ENCODE measurements at regions not wholly inside any gene's neighbourhood (a gene's known extent, or its start where the extent isn't known, plus 50 kb on each side); places are given as distances from the start of the nearest gene placed in this dataset.

DNA sequence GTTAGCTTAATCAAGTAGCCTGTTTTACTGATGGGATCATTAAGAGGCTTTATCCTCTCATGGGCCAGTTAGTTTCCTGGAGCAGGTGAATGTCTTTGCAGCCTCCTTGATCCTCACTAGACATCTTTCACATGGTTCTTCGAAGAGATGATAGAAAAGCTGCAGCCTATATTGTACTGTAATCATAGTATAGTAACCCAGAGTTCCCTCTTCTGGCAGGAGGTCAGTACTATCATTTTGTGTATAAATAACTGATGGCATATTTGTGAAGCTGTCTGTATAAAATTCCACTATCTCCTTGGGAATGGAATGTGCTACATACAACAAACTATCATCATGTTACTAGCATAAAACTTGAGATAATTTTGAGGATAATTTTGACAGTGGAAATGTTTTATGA, 123.8 kb upstream of the PRPS1L1 start:
- no peak for DNase-seq (ENCODE audit: low read depth, low spot score)

- no peak for DNase-seq (ENCODE audit: low read depth, low spot score)
Measured at GRCh38 chr7:18153183-18153748, 125.6 kb upstream of the PRPS1L1 start.

DNA sequence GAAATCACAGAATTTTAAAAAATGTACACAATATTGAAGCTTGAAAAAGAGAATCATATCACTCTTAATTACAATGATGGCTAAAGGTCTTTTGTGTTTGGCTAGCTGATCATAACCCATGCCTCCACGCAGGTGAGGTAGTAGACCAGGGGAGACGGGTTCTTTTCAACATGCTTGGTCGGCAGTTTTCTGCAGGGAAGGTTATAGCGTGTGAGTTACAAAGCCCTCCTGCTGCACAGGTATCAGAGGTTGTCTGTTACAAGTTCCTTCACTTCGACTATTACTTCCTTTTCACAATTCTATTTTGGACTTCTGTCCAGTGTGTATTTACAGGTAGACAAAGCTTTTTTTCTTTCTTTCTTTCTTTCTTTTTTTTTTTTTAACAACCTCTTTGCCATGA, 127.1 kb upstream of the PRPS1L1 start:
- no peak for DNase-seq (ENCODE audit: low read depth, low spot score)

DNA sequence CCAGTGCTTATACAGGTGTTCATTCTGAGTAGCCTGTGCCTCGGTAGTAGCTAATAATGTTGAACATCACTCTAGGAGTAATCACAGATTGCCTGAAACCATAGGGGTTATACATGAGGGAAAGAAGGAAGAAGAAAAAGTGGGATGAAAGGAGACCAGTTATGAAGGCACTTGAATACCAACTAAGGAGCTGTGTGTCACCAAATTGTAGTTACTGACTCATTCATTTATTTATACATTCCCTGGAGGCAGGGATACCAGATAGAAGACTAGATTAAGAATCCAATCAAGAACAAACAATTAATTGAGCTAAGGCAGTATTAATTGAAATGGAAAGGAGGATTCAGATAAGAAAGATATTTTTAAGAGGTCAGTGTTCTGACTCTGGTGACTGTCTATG, 129.6 kb upstream of the PRPS1L1 start:
- no peak for DNase-seq (ENCODE audit: low read depth, low spot score)

GRCh38 chr7:18162657-18163056, 135.0 kb upstream of the PRPS1L1 start:
- no peak for DNase-seq (ENCODE audit: low read depth, low spot score)

GRCh38 chr7:18163091-18163490, 135.4 kb upstream of the PRPS1L1 start:
- no peak for DNase-seq (ENCODE audit: low read depth, low spot score)

DNA sequence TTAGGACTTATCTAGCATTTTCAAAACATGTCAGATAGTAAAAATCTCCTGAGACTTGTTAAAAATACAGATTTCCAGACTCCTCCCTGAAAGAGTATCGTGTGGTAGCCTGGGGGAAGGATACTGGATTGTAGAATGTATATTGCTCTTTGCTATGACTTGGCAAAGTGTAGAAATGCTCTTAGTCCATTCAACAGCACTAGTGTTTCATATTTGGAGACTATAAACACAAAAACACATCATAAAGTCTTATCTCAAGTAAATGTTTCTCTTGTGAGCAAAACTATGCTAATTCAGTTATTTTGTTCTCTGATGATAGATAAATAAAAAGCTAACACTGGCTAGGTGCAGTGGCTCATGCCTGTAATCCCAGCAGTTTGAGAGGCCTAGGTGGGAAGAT, 137.5 kb upstream of the PRPS1L1 start:
- DNase-seq (ENCODE audit: low read depth, low spot score) = no peak

DNA sequence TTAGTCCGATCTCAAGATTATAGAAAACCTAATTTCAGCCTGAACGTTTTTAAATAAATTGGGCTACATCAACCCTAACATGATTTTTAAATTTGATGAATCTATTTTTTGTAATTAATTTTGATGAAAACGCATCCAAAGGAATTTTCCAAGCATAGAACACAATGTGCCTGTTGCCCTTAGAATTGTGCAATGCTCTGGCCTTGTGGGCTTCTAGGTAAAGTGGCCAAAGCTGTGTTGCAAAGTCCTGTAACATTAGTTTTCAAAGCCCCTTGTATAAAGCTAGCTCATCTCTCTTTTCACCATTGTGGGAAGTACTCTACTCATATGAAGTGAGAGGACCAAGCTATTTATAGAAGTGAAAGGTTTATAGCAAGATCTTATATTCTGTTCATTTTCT, 138.4 kb upstream of the PRPS1L1 start:
- no peak for DNase-seq (ENCODE audit: low read depth, low spot score)

DNA sequence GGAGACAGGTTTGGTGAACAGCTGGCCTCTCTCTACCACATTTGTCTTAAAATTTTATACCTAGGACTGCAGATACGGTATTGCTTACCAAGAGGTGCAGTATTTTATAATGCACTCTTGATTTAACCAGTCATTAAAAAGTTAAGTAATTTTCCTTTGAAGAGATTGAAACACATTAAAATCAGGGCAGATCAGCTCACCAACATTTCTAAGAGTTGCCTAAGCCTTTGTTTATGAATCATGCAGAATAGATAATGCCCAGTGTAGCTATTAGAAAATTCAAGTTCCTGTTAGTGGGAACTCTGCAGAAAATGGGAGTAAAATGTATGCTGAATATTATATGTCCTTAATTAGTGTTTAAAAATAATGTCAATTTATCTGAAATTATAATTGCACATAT, 140.2 kb upstream of the PRPS1L1 start:
- DNase-seq (ENCODE audit: low read depth, low spot score) = no peak

- DNase-seq (ENCODE audit: low read depth, low spot score) = no peak
Measured at GRCh38 chr7:18174996-18175395, 147.3 kb upstream of the PRPS1L1 start.

DNA sequence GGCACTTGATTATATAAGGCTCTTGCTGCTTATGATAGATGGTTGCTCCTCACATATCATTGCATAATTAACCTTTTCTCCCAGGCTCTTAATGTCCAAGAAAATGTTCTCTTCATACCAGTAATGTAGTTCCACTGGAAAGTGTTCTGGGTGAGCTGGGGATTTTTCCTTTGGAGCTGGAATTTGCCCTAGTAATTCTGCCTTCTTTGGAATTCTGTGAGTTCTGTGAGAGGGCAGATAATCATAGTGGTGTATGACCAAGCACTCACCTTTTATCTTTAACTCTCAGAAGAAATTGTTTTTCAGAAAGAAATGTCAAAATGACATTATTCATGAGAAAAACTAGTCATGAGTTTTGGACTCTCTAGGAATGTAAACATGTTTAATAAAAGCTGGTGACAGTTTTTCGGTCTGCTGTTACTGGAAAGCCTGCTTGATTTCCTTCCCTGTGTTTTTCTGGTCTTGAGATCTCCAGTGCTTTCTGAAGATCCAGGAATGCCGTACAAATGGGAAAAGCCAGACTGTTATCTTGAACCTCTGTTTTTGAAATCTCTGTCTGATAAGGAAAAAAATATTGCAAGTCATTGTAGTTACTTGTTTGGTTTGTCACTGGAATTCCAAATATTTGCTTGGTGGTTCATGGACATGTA, 148.3 kb upstream of the PRPS1L1 start:
- DNase-seq (ENCODE audit: low read depth, low spot score) = no peak

- DNase-seq (ENCODE audit: low read depth, low spot score) = no peak
Measured at GRCh38 chr7:18177129-18177814, 149.6 kb upstream of the PRPS1L1 start.

DNA sequence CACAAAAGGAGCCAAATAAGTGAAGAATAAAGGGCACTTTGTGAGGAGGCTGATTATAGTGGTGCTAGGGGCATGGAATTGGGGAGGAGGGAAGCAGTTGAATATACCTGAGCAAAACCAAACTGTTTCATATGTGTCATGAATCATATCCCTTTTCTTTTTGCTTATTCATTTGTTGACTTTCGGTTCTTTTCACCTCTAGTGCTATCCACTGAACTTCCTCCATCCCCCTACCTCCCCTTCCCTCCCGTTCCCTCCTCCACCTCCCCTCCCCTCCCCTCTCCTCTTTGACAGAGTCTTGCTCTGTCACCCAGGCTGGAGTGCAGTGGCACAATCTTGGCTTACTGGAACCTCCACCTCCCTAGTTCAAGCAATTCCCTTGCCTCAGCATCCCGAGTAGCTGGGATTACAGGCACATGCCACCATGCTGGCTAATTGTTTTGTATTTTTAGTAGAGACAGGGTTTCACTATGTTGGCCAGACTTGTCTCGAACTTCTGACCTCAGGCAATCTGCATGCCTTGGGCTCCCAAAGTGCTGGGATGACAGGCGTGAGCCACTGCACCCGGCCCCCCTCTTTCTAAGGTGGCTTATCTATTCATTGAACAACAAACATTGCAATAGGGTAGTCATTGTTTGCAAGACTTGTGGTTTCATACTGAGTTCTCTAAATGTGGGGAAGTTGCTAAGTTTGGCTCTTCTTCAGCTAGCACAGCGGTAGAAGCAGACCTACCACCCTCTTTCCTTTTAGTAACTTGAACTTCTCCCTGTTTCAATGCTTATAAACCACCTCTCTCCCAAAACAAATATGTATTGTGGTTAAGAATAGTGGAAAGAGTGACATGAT, 150.4 kb upstream of the PRPS1L1 start:
- no peak for DNase-seq (ENCODE audit: low read depth, low spot score)

GRCh38 chr7:18179093-18179492, 151.4 kb upstream of the PRPS1L1 start:
- no peak for DNase-seq (ENCODE audit: low read depth, low spot score)

GRCh38 chr7:18180685-18181084, 153.0 kb upstream of the PRPS1L1 start:
- DNase-seq (ENCODE audit: low read depth, low spot score) = no peak

- no peak for DNase-seq (ENCODE audit: low read depth, low spot score)
Measured at GRCh38 chr7:18189500-18190126, 162.0 kb upstream of the PRPS1L1 start.

GRCh38 chr7:18191341-18191740, 163.7 kb upstream of the PRPS1L1 start:
- DNase-seq (ENCODE audit: low read depth, low spot score) = no peak

DNA sequence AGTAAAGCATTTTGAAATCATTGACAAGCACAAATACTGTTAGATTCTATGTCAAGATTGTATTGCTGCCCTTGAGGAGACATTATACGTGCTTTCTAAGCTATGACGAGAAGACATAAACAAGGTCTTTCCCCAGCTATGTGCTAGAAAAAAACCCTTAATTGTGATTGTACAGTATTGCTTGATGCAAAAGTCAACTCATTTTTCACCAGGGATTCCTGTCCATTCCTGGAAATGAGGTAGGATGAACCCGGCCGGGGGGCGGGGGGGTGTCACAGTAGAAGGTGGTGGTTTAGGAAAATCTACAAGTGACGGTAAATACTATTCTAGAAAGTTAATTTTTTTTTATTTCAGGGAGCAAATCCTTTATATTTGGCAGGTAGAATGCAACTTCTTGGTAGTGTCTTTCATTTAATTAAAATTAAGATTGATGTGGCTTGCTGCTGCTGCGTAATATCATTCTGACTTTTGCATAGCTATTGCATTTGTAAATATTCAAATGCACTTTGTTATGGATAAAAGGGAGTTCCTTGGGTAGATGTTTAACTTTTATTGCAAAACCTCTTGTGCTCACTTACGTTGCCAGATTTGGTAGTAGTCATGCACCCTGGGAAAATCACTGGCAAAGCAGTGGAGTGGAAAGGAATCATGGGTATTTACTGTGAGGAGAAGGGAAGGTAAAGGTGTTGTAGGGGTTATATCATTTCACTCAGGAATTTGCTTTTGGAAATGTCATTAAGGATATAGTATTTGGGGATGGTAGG, 164.4 kb upstream of the PRPS1L1 start:
- DNase-seq (ENCODE audit: low read depth, low spot score) = no peak

DNA sequence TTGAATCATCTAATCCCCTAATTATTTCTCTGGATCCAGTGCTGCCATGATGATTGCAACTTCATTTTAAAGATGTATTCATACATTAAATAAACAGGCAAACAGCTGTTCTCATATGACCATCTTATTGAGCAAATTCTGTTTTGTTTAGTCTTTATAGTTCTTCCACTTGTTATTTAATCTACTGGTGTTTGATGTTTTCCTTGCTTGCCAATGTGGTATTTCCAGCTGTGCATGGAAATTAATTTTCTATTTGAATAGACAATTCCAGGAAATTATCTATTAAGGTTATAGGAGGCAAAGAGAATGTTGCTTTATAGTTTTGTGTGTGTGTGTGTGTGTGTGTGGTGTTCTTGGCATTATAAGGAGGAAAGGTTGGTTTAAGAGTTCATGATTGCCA, 167.0 kb upstream of the PRPS1L1 start:
- no peak for DNase-seq (ENCODE audit: low read depth, low spot score)

GRCh38 chr7:18196638-18197037, 169.0 kb upstream of the PRPS1L1 start:
- no peak for DNase-seq (ENCODE audit: low read depth, low spot score)

- no peak for DNase-seq (ENCODE audit: low read depth, low spot score)
Measured at GRCh38 chr7:18198868-18199267, 171.2 kb upstream of the PRPS1L1 start.
